SK-N-SH (cell line): ENCODE measurements at regions not wholly inside any gene's neighbourhood (a gene's known extent, or its start where the extent isn't known, plus 50 kb on each side); places are given as distances from the start of the nearest gene placed in this dataset.

ENCODE experiments used
- CTCF ChIA-PET: fragments of 300-600, 350-600 bp; formaldehyde crosslinking; extraction: SDS; loops from one replicate; lab custom pipeline; 2021; lab: Yijun Ruan, JAX
- POLR2A ChIA-PET: fragments of 350-600 bp; sonication (Branson Sonifier 250); formaldehyde crosslinking; extraction: SDS; loops from one replicate; lab custom pipeline; 2020; ENCODE audit warnings: antibody characterized with exemption, inconsistent platforms; lab: Yijun Ruan, JAX
- DNase-seq: peaks from one replicate; pipeline ENCODE4 v3.0.0; 2012
- H2AFZ ChIP-seq: fragments of 200-600 bp; sonication (generic); 2 replicates; pipeline ENCODE4 v1.8.1; 2016; ENCODE audit warnings: antibody characterized with exemption, mild to moderate bottlenecking, low read depth
- H3F3A ChIP-seq: fragments of 200-600 bp; sonication (generic); replicated peaks from 2 replicates; pipeline ENCODE3; 2016; ENCODE audit warnings: antibody characterized with exemption, mild to moderate bottlenecking; ENCODE audit not compliant: insufficient read depth
- H3K27ac ChIP-seq, 2 experiments: fragments of 200-500 bp in 1 of 2; fragments of 200-600 bp in 1 of 2; sonication (Bioruptor generic) in 1 of 2; sonication (generic), shearing (Covaris generic) in 1 of 2; 2 replicates each; pipeline versions ENCODE4 v1.5.1 to v1.6.1; 2014 to 2016; ENCODE audit warnings: low read depth in 2 of 2, inconsistent platforms in 1 of 2, low read length in 1 of 2, mild to moderate bottlenecking in 1 of 2, mixed read lengths in 1 of 2
- H3K27me3 ChIP-seq: fragments of 200-600 bp; sonication (generic), shearing (Covaris generic); 2 replicates; pipeline ENCODE4 v1.6.1; 2016; ENCODE audit warnings: mixed run types; ENCODE audit not compliant: insufficient read depth
- H3K36me3 ChIP-seq, 2 experiments: fragments of 200-500 bp in 1 of 2; fragments of 200-600 bp in 1 of 2; sonication (Bioruptor generic) in 1 of 2; sonication (generic) in 1 of 2; replicated peaks in 1 of 2; 2 replicates each; pipeline versions ENCODE3 to v1.5.1; 2014 to 2016; ENCODE audit warnings: low read length in 1 of 2, mild to moderate bottlenecking in 1 of 2; ENCODE audit not compliant: insufficient read depth in 2 of 2, control insufficient read depth in 1 of 2
- H3K4me1 ChIP-seq, 2 experiments: fragments of 200-500 bp in 1 of 2; fragments of 200-600 bp in 1 of 2; sonication (Bioruptor generic) in 1 of 2; sonication (generic), shearing (Covaris generic) in 1 of 2; 2 replicates each; pipeline versions ENCODE4 v1.5.1 to v1.6.1; 2014 to 2016; ENCODE audit warnings: low read depth in 1 of 2, low read length in 1 of 2, mixed run types in 1 of 2; ENCODE audit not compliant: insufficient read depth in 2 of 2, control insufficient read depth in 1 of 2
- H3K4me2 ChIP-seq: fragments of 200-600 bp; sonication (generic), shearing (Covaris generic); 2 replicates; pipeline ENCODE4 v1.6.1; 2017; ENCODE audit warnings: mixed run types
- H3K4me3 ChIP-seq, 2 experiments: fragments of 200-500 bp in 1 of 2; fragments of 200-600 bp in 1 of 2; sonication (Bioruptor generic) in 1 of 2; sonication (generic), shearing (Covaris generic) in 1 of 2; 2 replicates each; pipeline versions ENCODE4 v1.5.1 to v1.8.1; 2014 to 2016; ENCODE audit warnings: low read depth in 2 of 2, inconsistent platforms in 1 of 2, low read length in 1 of 2, mild to moderate bottlenecking in 1 of 2, mixed read lengths in 1 of 2, moderate library complexity in 1 of 2
- H3K79me2 ChIP-seq: fragments of 200-600 bp; sonication (generic); 2 replicates; pipeline ENCODE4 v1.8.1; 2017; ENCODE audit warnings: mild to moderate bottlenecking; ENCODE audit not compliant: insufficient read depth
- H3K9ac ChIP-seq: fragments of 200-600 bp; sonication (generic); 2 replicates; pipeline ENCODE4 v1.6.1; 2017; ENCODE audit warnings: mixed run types
- H3K9me2 ChIP-seq: fragments of 200-600 bp; sonication (generic); 2 replicates; pipeline ENCODE4 v1.6.1; 2017; ENCODE audit warnings: mixed run types
- H3K9me3 ChIP-seq: fragments of 200-600 bp; sonication (generic); 2 replicates; pipeline ENCODE4 v1.6.1; 2017; ENCODE audit warnings: mixed run types, mild to moderate bottlenecking, moderate library complexity
- H4K20me1 ChIP-seq: fragments of 200-600 bp; sonication (generic); 2 replicates; pipeline ENCODE4 v1.6.1; 2017; ENCODE audit warnings: mild to moderate bottlenecking, mixed run types; ENCODE audit not compliant: insufficient read depth
- ELF1 ChIP-seq: IDR thresholded peaks from 2 replicates; pipeline ENCODE4 v1.4.0; 2012
- EP300 ChIP-seq, 2 experiments: IDR thresholded peaks; 2 replicates each; pipeline versions ENCODE4 v1.4.0 to v1.6.1; 2012; ENCODE audit warnings: borderline replicate concordance in 1 of 2, low read depth in 1 of 2, low read length in 1 of 2
- EZH2phosphoT487 ChIP-seq: fragments of 200-600 bp; sonication (generic); IDR thresholded peaks from 2 replicates; pipeline ENCODE4 v1.6.1; 2017; ENCODE audit warnings: low read depth, mixed run types, mild to moderate bottlenecking, antibody characterized with exemption, moderate library complexity, borderline replicate concordance
- JUND ChIP-seq: IDR thresholded peaks from 2 replicates; pipeline ENCODE4 v1.4.0; 2012
- MEF2A ChIP-seq: IDR thresholded peaks from 2 replicates; pipeline ENCODE4 v1.4.0; 2012; ENCODE audit warnings: low read depth, borderline replicate concordance
- NFIC ChIP-seq: IDR thresholded peaks from 2 replicates; pipeline ENCODE4 v1.4.0; 2012; ENCODE audit warnings: borderline replicate concordance
- PBX3 ChIP-seq: IDR thresholded peaks from 2 replicates; pipeline ENCODE4; 2012
- POLR2AphosphoS5 ChIP-seq: IDR thresholded peaks from 2 replicates; pipeline ENCODE4 v1.6.1; 2012; ENCODE audit warnings: low read depth, low read length
- REST ChIP-seq: IDR thresholded peaks from 2 replicates; pipeline ENCODE4 v1.6.1; 2012; ENCODE audit warnings: mild to moderate bottlenecking, low read depth, low read length, moderate library complexity
- RFX5 ChIP-seq: IDR thresholded peaks from 2 replicates; pipeline ENCODE4 v1.6.1; 2012; ENCODE audit warnings: mild to moderate bottlenecking, improper control_type of control experiment, low read length
- TCF12 ChIP-seq: IDR thresholded peaks from 2 replicates; pipeline ENCODE4 v1.4.0; 2012
- TEAD4 ChIP-seq: IDR thresholded peaks from 2 replicates; pipeline ENCODE4 v1.4.0; 2012; ENCODE audit warnings: mild to moderate bottlenecking, borderline replicate concordance; ENCODE audit not compliant: insufficient read depth
- USF1 ChIP-seq: IDR thresholded peaks from 2 replicates; pipeline ENCODE4 v1.4.0; 2012; ENCODE audit warnings: low read depth, borderline replicate concordance
- ZBTB33 ChIP-seq: IDR thresholded peaks from 2 replicates; pipeline ENCODE4 v1.4.0; 2012; ENCODE audit warnings: low read depth, borderline replicate concordance

GRCh38 chr21:20661745-20662422 is 336.3 kb upstream of the NCAM2 start:
- no peak for DNase-seq
- Histone ChIP-seq H3K27me3 (no peaks in the 10 kb centered on the region), H3K9me3 (no peaks in the 10 kb centered on the region), H4K20me1 (no peaks in the 10 kb centered on the region), H3K9ac (no peak overlapping the region), H3K4me2 (no peak overlapping the region), H3K4me3 (no peak overlapping the region), H3K27ac (no peak overlapping the region), H3K36me3 (no peaks in the 10 kb centered on the region), H3K4me1 (no peaks in the 10 kb centered on the region), H3F3A (no peaks in the 10 kb centered on the region), H3K9me2 (no peaks in the 10 kb centered on the region), H2AFZ (no peak overlapping the region), H3K79me2 (no peaks in the 10 kb centered on the region)
- ChIA-PET CTCF (no interaction called here), POLR2A (no interaction called here)
- TF ChIP-seq TEAD4: no peak
- TF ChIP-seq NFIC: no peak
- TF ChIP-seq REST: no peak
- TF ChIP-seq PBX3: no peak
- no peak for TF ChIP-seq TCF12
- no peak for TF ChIP-seq MEF2A
- TF ChIP-seq ZBTB33: no peak
- no peak for TF ChIP-seq EZH2phosphoT487
- TF ChIP-seq RFX5: no peak
- no peak for TF ChIP-seq POLR2AphosphoS5
- no peak for TF ChIP-seq USF1
- TF ChIP-seq JUND: no peak
- no peak for TF ChIP-seq ELF1
- no peak for TF ChIP-seq EP300 (IDR thresholded peaks at IDR 0.05; ENCODE audit: borderline replicate concordance in 1 of 2, low read depth in 1 of 2, low read length in 1 of 2)
